ENCODE measurements at regions not wholly inside any gene's neighbourhood (a gene's known extent, or its start where the extent isn't known, plus 50 kb on each side); places are given as distances from the start of the nearest gene placed in this dataset.

DNA sequence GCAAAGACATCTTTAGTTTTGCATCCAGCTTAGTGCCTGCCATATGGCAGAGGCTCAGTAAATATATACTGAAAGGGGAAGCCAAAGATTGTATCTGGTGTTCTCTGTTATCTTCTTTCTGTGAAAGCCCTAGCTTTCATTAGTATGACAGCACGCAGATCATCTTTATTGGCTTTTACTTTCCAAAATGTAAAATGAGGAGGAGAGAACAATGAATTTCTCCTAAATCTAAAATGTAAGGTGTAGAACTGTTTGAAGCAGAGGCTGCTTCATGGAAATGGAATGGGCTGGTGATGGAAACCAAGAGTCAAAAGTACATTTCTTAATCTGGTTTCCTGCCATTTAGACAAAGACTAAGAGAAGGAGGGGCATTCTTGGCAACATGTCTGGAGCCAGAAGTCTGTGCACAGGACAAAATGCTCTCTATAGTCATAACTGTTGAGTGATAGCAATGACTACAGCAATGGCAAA, 1029.9 kb upstream of the PIK3C3 start:
- in situ Hi-C loops (cut with MboI; ENCODE audit: low pct_unique_long_range_greater_than_20kb, low sequenced_read_pairs), result no loop called here
- no peak for DNase-seq

DNA sequence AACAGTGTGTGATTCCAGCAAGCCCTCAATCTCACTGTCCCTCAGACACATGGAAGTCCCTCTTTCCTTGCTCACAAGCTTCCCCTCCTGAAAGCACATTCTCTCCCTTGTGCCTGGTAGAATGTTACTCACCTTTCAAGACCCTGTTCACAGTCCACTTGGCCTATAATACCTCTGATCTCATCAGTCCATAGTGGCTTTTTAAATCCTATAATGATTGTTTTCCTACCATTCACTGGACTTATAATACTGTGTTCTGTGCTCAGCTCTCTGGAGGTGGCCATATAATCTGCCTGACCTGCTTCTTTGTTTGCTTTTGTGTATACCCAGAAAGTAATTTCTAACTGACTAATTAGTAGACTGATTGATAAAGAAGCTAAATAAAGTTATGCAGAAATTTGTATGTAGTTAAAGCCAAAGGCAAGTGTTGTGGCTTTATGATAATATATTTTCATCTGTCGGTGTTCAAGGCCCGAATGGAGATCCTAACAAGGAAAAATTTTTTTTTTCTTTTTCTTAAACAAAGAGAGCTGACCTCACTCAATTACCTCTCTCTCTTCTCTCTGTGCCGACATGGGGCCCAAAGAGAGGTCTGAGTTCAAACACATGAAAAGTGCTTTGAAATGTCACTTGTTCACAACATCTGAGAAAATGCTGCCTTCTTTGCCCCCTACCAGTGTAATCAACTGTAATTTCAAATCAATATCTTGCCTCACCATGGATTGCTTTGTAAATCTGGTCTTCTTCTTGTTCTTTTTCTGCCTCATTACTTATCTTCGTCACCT, 1033.0 kb upstream of the PIK3C3 start:
- DNase-seq, result no peak
- in situ Hi-C loops (cut with MboI; ENCODE audit: low pct_unique_long_range_greater_than_20kb, low sequenced_read_pairs), result no loop called here

DNA sequence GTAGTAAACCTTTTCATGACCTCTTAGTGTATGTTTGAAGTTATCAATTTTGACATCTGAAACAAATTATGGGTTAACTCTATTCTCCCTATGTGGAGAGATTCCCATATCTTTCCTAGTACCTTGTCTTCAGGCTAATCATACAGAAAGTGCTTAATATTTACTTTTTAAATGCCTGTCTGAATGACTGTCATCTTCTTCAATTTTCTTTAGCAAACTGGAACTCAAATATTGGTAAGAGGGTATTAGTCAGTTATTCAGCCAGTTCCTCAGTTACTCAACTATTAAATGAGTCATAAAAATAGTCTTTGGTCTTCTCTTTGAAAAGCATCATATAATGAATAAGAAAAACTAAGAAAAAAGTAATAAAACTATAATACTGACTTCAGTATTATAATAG, 1038.0 kb upstream of the PIK3C3 start:
- DNase-seq, result no peak
- in situ Hi-C loops (cut with MboI; ENCODE audit: low pct_unique_long_range_greater_than_20kb, low sequenced_read_pairs), result no loop called here

DNA sequence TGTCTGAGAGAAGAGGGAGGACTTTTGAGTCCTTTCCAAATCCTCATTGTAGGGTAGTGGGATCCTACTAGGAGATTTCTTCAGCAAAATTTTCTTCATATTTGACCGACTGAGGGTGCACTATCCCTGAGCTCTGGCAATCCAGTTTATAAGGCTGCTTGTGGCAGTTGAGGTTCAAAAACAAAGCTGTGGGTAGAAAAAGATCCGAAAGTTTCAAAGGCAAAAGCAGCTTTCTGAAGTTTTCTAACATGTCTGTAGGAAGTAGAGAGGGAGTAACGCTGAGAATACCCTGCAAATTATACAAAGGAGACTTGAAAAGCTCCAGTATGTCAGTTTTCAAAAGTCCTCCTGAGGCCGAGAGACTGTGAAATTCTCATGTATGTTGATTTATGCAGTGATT, 1039.3 kb upstream of the PIK3C3 start:
- in situ Hi-C loops (cut with MboI; ENCODE audit: low pct_unique_long_range_greater_than_20kb, low sequenced_read_pairs), result no loop called here

DNA sequence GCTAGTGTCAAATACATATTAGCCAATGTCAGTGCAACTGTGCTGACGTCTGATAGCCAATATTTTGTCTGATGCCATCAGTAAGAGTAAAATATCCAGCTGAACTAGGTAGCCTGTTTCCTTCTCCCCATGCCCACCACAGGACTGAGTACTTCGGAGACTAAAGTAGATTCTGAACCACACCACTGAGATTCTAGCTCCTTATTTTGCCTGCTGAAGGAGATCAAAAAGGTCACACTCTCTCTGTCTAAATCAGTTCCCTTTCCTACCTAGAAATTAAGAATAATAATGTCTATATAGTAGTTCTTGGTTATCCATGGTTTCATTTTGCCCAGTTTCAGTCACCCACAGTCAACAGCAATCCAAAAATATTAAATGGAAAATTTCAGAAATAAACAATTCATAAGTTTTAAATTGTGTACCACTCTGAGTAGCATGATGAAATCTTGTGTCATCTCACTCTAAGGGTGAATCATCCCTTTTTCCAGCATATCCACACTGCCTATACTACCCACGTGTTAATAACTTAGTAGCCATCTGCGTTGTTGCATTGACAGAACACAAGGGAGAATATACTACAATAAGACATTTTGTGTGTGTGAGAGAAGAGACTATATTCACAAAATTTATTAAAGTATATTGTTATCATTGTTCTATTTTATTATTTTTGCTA, 1043.3 kb upstream of the PIK3C3 start:
- DNase-seq, result no peak
- in situ Hi-C loops (cut with MboI; ENCODE audit: low pct_unique_long_range_greater_than_20kb, low sequenced_read_pairs), result no loop called here

More for the DNA sequence above, 1039.3 kb upstream of the PIK3C3 start:
- no peak for DNase-seq

DNA sequence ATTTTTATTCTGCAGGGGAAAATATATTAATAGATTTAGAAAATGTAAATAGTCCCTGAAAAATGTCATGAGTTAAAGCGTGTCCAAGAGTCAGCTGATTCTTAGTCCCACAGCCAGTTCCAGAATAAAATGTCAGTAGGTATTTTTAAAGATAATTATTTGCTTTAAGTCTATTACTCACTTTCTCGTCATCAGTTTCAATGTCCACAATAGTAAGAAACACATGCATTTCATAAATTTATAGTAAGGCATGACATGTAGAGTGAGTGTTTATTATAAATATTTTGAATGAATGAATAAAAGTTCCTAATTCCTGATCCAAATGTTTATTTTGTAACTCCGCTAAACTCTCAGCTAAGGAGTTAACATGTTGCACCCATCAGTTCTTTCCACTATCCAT, 1044.0 kb upstream of the PIK3C3 start:
- in situ Hi-C loops (cut with MboI; ENCODE audit: low pct_unique_long_range_greater_than_20kb, low sequenced_read_pairs), result no loop called here
- no peak for DNase-seq

DNA sequence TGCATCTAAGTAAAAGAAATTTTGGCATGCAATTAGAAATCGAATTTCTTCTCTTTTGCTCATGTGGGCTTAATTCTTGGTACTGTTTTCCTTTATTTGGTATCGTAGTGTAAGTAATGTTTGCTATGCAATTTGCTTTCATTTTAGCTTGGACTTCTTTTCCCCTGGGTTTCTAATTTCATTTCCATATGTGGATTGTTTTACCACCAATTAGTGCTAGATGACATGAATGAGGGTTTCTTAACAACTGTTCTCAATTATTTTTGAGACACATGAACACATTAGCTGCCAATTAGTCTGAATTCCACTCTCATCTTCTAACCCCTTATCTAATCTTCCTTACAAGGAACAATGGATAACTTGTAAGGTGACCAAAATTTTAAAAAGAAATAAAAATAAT, 1047.2 kb upstream of the PIK3C3 start:
- in situ Hi-C loops (cut with MboI; ENCODE audit: low pct_unique_long_range_greater_than_20kb, low sequenced_read_pairs), result no loop called here

DNA sequence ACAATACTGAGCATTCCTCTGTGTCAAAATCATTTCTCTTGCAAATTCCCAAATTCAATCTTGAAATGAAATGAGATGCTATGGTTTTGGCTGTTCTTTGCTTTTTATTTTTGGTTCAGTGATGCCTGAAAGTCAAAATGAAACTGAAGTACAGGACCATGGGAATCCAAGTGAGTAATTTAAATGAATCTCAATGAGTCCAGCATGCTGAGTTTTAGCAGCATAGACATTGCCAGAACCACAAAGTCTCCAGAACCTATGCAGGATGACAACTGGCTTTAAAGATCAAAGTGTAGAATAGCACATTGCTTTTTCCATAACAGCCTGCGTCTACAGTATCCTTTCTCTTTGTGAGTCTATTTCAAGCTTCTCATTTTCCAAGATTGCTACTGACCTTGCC, 1050.7 kb upstream of the PIK3C3 start:
- in situ Hi-C loops (cut with MboI; ENCODE audit: low pct_unique_long_range_greater_than_20kb, low sequenced_read_pairs), result no loop called here
- DNase-seq, result no peak

More for the DNA sequence above, 1047.2 kb upstream of the PIK3C3 start:
- no peak for DNase-seq

DNA sequence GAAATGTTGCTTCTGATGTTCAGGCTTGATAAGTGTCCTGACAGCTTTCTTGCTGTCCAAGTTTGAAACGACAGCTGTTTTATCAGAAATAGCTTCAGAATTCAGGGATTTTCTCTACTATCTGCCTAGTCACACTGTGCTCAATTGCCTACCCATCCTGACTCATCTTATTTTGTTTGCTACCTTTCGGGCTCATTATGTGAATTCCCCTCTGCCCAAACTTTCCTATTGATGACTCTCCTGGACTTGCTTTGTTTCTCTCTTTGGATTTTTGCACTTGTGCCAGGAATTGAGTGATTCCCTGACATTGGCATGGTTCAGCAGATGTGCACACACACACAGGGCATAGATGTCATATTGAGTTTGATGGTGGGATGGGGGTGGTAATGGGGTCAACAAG, 1052.6 kb upstream of the PIK3C3 start:
- no peak for DNase-seq
- in situ Hi-C loops (cut with MboI; ENCODE audit: low pct_unique_long_range_greater_than_20kb, low sequenced_read_pairs), result no loop called here

DNA sequence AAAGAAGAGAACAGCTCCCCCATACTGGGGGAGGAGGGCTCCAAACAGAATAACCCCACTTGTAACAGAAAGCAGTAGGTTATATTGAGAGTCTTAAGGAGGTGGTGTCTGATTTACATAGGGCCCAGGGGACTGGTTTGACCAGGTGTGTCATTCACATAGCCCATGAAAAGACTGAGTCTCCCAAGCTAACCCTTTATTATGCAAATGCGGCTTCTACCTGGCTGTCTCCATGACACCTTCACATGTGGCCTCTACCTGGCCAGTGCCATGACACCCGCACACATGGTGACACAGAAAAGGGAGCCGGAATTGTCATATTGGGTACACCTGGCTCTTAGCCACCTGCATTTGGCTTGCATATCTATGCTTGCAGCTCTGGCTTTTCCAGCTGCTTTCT, 1057.2 kb upstream of the PIK3C3 start:
- DNase-seq, result no peak
- in situ Hi-C loops (cut with MboI; ENCODE audit: low pct_unique_long_range_greater_than_20kb, low sequenced_read_pairs), result no loop called here

DNA sequence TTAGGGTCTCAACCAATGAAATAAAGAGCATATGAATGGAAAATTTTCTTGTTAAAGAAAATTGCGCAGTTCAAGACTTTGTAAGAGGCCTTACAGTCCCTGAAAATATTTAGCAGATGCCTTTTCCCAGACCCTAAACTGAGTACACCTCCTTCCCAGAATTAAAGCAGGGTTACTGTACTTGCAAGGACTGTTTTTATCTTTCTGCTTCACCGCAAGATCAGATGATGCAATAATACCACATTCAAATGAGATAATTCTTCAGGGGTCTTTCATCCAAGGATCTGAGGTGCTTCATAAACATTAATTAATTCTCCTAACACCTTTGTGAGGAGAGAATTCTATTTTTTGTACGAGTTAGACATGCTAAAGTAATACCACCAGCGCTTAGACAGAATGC, 1071.8 kb upstream of the PIK3C3 start:
- in situ Hi-C loops (cut with MboI; ENCODE audit: low pct_unique_long_range_greater_than_20kb, low sequenced_read_pairs), result no loop called here
- DNase-seq, result no peak

DNA sequence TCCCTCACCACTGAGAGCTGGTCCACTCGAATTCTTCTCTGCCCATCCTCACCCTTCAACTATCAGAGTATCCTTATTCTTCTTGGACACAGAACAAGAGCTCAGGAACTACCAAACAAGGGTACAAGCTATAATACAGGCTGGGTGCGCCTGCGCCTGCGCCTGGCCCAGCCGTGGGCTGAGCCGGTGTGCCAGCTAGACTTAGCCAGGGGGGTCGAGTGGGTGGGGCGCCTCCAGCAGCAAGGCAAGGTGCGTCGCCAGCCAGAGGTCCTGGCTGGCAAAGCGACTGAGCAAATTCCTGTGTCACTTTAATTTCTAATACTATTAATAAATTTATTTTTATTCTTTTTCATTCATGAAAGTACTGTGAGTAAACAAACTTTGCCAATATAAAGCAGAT, 1072.6 kb upstream of the PIK3C3 start:
- DNase-seq, result no peak
- in situ Hi-C loops (cut with MboI; ENCODE audit: low pct_unique_long_range_greater_than_20kb, low sequenced_read_pairs), result no loop called here

DNA sequence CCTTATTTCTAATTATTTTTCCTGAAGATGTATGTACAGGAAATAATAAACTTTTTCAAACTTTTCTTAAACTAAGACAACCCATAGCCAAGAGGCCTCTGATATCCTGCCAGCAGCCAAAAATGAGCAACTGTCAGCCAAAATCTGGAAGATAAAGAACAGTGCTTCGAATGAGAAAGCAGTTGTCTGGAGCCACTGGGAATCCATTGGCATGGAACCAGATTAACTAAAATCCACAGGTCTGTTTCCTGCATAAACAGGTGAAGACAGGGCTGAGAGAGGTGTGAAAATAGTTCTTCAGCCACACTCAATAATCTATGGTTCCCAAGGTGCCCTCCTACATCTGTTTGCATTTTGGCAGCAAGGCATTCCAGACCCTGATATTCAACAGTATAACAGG, 1076.7 kb upstream of the PIK3C3 start:
- DNase-seq, result no peak
- in situ Hi-C loops (cut with MboI; ENCODE audit: low pct_unique_long_range_greater_than_20kb, low sequenced_read_pairs), result no loop called here

DNA sequence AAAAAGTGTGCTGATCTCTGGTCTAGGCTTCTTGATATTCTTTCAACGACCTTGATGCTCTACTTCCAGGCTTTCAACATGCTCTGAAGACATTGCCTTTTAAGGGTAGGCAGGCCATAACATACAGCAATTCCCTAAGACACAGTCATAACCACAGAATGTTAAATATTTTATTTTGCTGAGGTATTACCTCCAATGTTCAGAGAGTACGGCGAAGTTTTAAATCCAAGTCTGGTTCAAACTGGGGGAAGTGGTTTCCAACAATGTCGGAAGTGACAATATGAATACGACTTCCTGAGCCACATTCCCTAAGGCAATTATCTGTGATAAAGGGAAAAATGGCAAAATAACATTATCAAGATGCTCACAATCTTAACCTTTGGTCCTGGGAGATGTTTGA, 1077.9 kb upstream of the PIK3C3 start:
- in situ Hi-C loops (cut with MboI; ENCODE audit: low pct_unique_long_range_greater_than_20kb, low sequenced_read_pairs), result no loop called here
- no peak for DNase-seq

DNA sequence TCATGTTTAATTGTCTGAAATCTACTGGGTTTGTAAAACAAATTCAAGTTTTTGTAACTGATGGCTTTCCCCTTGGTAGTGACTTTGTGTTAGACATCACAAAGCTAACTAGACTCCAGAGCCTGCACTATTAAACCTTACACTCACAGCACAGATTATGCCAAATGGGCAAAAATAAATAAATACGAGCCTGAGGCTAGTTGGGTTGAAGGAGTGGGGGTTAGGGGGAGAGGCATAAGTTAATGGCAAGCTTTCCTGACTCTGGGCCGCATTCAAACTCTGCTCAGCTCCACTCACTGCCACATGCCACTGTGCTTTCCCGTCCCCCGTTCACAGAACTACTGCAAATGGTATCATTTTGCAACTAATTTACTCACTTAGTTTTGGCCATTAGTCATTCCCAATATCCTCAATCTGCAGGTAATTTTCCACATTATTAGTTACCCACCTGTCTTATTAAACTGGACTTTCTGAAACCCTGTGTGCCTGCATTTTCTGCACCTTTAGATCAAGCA, 1079.9 kb upstream of the PIK3C3 start:
- no peak for DNase-seq
- in situ Hi-C loops (cut with MboI; ENCODE audit: low pct_unique_long_range_greater_than_20kb, low sequenced_read_pairs), result no loop called here

DNA sequence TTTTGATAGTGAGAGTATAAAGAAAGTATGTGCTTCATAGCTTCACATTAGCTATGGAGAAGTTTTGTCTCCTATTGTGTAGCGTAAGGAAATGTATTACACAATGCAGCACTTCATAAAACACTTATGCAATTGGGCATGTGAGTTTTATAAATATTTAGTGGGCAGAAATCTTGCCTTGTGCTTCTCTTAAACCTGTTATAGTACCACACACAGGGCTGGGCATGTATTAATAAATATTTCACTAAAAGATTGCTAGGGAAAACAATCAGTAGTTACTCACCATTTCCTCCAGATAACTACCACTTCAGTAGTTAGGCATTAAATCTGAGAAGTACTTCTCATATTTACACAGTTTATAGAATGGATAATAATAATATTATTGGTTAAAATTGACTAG, 1080.8 kb upstream of the PIK3C3 start:
- no peak for DNase-seq

DNA sequence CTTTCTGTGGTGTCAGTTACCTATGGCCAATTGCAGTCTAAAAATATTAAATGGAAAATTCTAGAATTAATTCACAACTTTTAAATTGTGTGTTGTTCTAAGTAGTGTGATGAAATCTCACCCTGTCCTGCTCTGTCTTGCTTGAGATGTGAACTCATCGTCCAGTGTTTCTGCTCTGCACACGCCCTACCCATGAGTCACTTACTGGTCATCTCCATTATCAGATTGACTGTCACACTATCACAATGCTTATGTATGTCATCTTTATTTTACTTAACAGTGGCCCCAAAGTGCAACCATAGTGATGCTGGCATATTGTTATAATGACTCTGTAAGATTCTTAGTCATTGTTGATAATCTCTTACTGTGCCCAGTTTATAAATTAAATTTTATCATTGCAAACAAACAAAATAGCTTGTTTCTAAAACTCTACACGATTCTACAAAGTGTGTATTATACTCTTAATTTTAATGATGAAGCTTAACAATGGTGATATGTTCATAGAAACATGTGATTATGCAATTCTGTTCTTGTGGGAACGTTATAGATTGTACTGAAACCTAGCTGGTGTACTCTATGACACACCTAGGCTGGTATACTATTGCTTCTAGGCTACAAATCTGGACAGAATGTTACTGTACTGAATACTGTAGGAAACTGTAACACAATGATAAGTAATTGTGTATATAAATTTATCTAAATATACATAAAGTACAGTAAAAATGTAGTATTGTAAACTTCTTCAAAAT, 1086.8 kb upstream of the PIK3C3 start:
- in situ Hi-C loops (cut with MboI; ENCODE audit: low pct_unique_long_range_greater_than_20kb, low sequenced_read_pairs), result no loop called here
- DNase-seq, result no peak

More for the DNA sequence above, 1080.8 kb upstream of the PIK3C3 start:
- in situ Hi-C loops (cut with MboI; ENCODE audit: low pct_unique_long_range_greater_than_20kb, low sequenced_read_pairs), result no loop called here

DNA sequence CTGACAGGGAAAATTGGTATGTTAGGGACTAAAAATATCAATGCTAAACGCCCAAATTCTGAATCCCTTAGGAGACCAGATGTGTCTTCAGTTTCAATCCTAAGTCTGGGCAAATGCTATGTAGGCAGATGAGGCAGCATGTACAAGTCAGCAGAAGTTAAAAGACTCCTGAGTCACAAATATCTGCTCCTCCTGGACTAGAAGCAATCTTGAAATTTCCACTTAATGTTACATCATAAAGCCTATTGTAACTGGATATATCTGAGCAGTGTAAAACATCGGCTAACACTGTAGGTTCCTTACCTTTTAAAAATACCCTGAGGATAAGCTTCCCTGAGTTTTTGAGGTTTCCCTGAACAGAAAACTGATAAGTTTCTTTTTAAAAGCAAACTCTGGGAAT, 1087.6 kb upstream of the PIK3C3 start:
- DNase-seq, result no peak
- in situ Hi-C loops (cut with MboI; ENCODE audit: low pct_unique_long_range_greater_than_20kb, low sequenced_read_pairs), result no loop called here

DNA sequence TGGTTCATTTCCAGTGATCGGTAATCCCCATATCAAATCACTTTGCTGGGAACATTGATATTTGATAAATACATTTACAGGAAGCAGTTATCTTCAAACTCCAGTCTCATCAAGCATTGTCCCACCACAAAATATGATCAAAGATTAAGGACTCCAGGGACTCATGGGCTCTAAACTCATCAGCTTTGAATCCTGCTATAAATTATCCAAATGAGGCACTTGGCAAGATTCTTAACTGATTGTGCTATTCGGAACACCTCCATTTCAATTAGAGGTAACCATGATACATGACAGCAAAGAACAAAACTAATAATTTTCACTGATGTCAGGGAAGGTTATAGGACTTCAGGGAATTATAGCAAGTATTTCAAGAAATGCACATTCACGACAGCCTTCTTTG, 1088.1 kb upstream of the PIK3C3 start:
- in situ Hi-C loops (cut with MboI; ENCODE audit: low pct_unique_long_range_greater_than_20kb, low sequenced_read_pairs), result no loop called here
- no peak for DNase-seq
